GM12891 (cell line): ENCODE measurements at regions not wholly inside any gene's neighbourhood (a gene's known extent, or its start where the extent isn't known, plus 50 kb on each side); places are given as distances from the start of the nearest gene placed in this dataset.

Experiments used
- DNase-seq: peaks from one replicate; pipeline ENCODE4 v3.0.0; 2011; ENCODE audit warnings: low spot score; ENCODE audit not compliant: insufficient read length
- FAIRE-seq: peaks from 2 replicates; lab custom pipeline; 2011; peaks lifted over from hg19 to GRCh38; lab: Jason Lieb, UNC
- PAX5 ChIP-seq: IDR thresholded peaks from 2 replicates; pipeline ENCODE4 v1.6.1; 2011; ENCODE audit warnings: low read length, moderate library complexity, mild to moderate bottlenecking; ENCODE audit not compliant: insufficient read depth, severe bottlenecking
- POLR2A ChIP-seq: IDR thresholded peaks from 2 replicates; pipeline ENCODE4 v1.6.1; 2011; ENCODE audit warnings: low read depth, low read length, control low read depth
- POLR2AphosphoS5 ChIP-seq: IDR thresholded peaks from 2 replicates; pipeline ENCODE4 v1.6.1; 2011; ENCODE audit warnings: low read depth, low read length, control low read depth
- POU2F2 ChIP-seq: IDR thresholded peaks from 2 replicates; pipeline ENCODE4 v1.6.1; 2011; ENCODE audit warnings: low read depth, mild to moderate bottlenecking, control low read depth, low read length, moderate library complexity
- SPI1 ChIP-seq: IDR thresholded peaks from 2 replicates; pipeline ENCODE4 v1.6.1; 2011; ENCODE audit warnings: low read depth, low read length, control low read depth
- TAF1 ChIP-seq: IDR thresholded peaks from 2 replicates; pipeline ENCODE4 v1.6.1; 2011; ENCODE audit warnings: low read depth, low read length, control low read depth

GRCh38 chr5:93280518-93280917 lies 300.5 kb downstream of the NR2F1-AS1 start:
- DNase-seq, result no peak
- FAIRE-seq, result no peak
- TF ChIP-seq POU2F2, result no peak
- no peak for TF ChIP-seq SPI1
- no peak for TF ChIP-seq POLR2A
- TF ChIP-seq POLR2AphosphoS5, result no peak
- TF ChIP-seq PAX5, result no peak
- no peak for TF ChIP-seq TAF1

- no peak for FAIRE-seq
- TF ChIP-seq POLR2A (no peak), POU2F2 (no peak), TAF1 (no peak), PAX5 (no peak), SPI1 (no peak), POLR2AphosphoS5 (no peak)
- no peak for DNase-seq
These were observed 301.6 kb downstream of the NR2F1-AS1 start for GRCh38 chr5:93279296-93279963.

DNA sequence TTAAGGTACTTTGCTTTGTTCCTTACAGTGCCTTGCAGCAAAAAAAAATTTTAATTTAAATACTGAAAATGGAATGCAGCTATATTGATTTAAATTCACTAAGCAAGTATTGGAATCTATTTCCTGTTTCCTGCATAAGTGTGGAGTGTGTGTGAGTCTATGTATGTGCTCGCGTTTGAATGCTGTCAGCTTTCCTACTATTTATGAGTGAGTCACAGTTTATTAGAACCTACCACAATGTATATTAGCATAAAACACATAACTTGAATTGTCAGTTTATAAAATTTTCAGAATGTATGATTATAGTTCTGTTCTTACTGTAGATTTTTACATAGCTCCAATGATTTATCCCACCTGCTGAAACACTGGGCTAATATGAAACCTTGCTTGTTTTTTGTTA lies 302.1 kb downstream of the NR2F1-AS1 start:
- no peak for FAIRE-seq
- no peak for DNase-seq
- TF ChIP-seq PAX5, result no peak
- TF ChIP-seq POU2F2, result no peak
- no peak for TF ChIP-seq POLR2AphosphoS5
- no peak for TF ChIP-seq TAF1
- TF ChIP-seq SPI1, result no peak
- TF ChIP-seq POLR2A, result no peak

GRCh38 chr5:93277051-93277450 lies 304.0 kb downstream of the NR2F1-AS1 start:
- TF ChIP-seq POLR2AphosphoS5 (no peak), SPI1 (no peak), PAX5 (no peak), TAF1 (no peak), POLR2A (no peak), POU2F2 (no peak)
- FAIRE-seq (no peak), DNase-seq (no peak)

GRCh38 chr5:93275376-93275775 lies 305.6 kb downstream of the NR2F1-AS1 start:
- TF ChIP-seq POLR2AphosphoS5 (no peak), POLR2A (no peak), SPI1 (no peak), PAX5 (no peak), POU2F2 (no peak), TAF1 (no peak)
- no peak for DNase-seq
- FAIRE-seq, result no peak

DNA sequence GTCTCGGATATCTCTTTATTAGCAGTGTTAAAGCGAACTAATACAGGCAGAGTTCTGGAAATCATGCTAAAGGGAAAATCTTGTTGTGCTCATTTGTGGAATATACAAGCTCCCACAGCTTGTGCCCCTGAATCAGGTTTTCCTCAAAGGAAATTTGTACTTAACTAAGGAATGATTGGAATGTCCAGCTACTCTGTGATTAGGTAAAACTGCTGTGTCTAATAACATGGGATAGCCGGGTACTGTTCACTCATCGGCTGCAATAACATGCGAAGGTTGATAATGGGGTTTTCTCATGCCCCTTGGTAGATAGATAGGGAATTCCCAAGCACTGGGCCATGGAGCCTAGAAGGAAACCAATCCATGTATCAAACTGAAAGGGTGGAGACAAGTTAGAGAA lies 306.7 kb downstream of the NR2F1-AS1 start:
- no peak for DNase-seq
- TF ChIP-seq TAF1, result no peak
- TF ChIP-seq POU2F2, result no peak
- TF ChIP-seq POLR2A, result no peak
- no peak for FAIRE-seq

DNA sequence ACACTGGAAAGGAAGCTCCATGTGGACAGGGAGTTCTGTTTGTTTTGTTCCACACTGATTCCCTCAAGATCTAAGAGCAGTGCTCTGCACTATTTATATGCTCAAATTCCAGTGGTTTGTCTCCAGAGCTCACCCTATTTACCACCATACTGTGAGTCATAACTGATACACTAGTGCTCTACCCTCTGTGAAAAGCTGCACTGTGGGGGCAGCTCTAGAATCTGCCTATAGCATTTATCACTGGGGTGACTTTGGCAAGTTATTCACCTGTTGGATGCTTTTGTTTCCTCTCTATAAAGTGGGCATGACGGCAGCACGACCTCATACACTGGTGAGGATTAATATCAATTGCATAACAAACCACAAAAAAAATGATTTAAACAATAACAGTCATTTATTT lies 307.8 kb downstream of the NR2F1-AS1 start:
- DNase-seq (no peak), FAIRE-seq (no peak)
- TF ChIP-seq POLR2AphosphoS5, result no peak
- TF ChIP-seq POU2F2, result no peak
- TF ChIP-seq POLR2A, result no peak
- TF ChIP-seq TAF1, result no peak
- no peak for TF ChIP-seq SPI1
- TF ChIP-seq PAX5, result no peak

- TF ChIP-seq POU2F2 (no peak), TAF1 (no peak), PAX5 (no peak), SPI1 (no peak), POLR2A (no peak)
- FAIRE-seq (no peak), DNase-seq (no peak)
These were observed 308.9 kb downstream of the NR2F1-AS1 start for GRCh38 chr5:93272108-93272507.

DNA sequence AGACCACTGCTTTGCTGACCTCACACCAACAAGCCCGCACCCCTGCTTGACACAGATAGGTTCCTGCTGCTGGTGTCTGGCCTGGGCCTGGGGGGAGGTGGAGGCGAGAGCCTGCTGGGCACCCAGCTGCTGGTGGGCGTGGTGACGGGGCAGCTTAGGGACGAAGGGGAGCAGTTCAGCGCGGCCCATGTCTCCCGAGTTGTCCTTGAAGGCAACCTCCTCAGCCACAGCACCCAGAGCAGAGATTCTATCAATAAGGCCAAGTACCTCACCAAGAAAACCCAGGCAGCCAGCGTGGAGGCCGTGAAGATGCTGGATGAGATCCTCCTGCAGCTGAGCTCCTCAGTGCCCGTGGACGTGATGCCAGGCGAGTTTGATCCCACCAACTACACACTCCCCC lies 313.3 kb downstream of the NR2F1-AS1 start:
- FAIRE-seq (no peak), DNase-seq (no peak)
- TF ChIP-seq SPI1 (no peak), PAX5 (no peak), POLR2AphosphoS5 (no peak), POLR2A (no peak)

DNA sequence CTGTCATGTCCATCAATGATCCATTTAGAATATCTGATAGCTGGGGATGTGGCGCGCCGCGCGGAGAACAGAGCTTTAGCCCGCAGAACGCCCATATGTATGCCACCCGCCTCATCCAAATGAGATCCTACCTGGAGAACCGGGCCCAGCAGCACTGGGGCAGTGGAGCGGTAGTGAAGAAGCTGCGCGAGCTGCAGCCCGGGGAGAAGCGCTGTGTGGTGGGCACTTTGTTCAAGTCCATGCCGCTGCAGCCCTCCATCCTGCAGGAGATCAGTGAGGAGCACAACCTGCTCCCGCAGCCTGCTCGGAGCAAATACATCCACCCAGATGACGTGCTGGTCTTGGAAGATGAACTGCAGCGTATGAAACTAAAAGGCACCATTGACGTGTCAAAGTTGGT lies 313.7 kb downstream of the NR2F1-AS1 start:
- TF ChIP-seq POLR2A (no peak), POU2F2 (no peak), SPI1 (no peak)
- FAIRE-seq, result no peak

More for the DNA sequence above, 313.7 kb downstream of the NR2F1-AS1 start:
- DNase-seq, result no peak
